ENCODE measurements at regions not wholly inside any gene's neighbourhood (a gene's known extent, or its start where the extent isn't known, plus 50 kb on each side); places are given as distances from the start of the nearest gene placed in this dataset.

DNA sequence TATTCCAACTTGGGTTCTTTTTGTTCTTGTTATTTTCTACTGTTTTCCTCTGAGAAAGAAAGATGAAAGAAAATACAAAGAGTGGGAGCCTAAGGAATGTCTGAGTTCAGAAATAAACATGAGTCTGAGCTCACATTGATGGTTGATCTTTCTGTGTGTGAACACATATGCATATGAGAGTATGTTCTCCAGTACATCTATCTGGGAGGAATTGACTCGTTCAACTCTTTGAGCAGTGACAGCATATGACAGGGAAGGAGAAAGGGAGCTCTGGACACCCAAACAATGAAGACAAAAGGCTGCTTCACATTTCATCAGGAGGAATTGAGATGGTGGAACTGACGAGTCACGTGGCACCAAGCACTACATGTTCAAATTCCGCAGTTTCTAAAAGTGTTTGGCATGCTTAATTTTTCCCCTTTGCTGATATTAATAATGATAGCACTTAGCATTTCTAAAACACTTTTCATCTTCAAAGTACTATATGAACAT, 229.8 kb upstream of the ACVR2A start:
- TF ChIP-seq, protein P1, sequence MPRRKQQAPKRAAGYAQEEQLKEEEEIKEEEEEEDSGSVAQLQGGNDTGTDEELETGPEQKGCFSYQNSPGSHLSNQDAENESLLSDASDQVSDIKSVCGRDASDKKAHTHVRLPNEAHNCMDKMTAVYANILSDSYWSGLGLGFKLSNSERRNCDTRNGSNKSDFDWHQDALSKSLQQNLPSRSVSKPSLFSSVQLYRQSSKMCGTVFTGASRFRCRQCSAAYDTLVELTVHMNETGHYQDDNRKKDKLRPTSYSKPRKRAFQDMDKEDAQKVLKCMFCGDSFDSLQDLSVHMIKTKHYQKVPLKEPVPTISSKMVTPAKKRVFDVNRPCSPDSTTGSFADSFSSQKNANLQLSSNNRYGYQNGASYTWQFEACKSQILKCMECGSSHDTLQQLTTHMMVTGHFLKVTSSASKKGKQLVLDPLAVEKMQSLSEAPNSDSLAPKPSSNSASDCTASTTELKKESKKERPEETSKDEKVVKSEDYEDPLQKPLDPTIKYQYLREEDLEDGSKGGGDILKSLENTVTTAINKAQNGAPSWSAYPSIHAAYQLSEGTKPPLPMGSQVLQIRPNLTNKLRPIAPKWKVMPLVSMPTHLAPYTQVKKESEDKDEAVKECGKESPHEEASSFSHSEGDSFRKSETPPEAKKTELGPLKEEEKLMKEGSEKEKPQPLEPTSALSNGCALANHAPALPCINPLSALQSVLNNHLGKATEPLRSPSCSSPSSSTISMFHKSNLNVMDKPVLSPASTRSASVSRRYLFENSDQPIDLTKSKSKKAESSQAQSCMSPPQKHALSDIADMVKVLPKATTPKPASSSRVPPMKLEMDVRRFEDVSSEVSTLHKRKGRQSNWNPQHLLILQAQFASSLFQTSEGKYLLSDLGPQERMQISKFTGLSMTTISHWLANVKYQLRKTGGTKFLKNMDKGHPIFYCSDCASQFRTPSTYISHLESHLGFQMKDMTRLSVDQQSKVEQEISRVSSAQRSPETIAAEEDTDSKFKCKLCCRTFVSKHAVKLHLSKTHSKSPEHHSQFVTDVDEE (CRISPR knock-in tag; IDR thresholded peaks at IDR 0.05) = no peak
- TF ChIP-seq, protein P2, sequence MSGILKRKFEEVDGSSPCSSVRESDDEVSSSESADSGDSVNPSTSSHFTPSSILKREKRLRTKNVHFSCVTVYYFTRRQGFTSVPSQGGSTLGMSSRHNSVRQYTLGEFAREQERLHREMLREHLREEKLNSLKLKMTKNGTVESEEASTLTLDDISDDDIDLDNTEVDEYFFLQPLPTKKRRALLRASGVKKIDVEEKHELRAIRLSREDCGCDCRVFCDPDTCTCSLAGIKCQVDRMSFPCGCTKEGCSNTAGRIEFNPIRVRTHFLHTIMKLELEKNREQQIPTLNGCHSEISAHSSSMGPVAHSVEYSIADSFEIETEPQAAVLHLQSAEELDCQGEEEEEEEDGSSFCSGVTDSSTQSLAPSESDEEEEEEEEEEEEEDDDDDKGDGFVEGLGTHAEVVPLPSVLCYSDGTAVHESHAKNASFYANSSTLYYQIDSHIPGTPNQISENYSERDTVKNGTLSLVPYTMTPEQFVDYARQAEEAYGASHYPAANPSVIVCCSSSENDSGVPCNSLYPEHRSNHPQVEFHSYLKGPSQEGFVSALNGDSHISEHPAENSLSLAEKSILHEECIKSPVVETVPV (CRISPR knock-in tag; IDR thresholded peaks at IDR 0.05) = no peak
- TF ChIP-seq ZNF565 (CRISPR knock-in tag; conservative IDR thresholded peaks at IDR 0.05; ENCODE audit: low read depth) = no peak
- no peak for TF ChIP-seq ZFP3 (CRISPR knock-in tag; IDR thresholded peaks at IDR 0.05)
- ATAC-seq = no peak

DNA sequence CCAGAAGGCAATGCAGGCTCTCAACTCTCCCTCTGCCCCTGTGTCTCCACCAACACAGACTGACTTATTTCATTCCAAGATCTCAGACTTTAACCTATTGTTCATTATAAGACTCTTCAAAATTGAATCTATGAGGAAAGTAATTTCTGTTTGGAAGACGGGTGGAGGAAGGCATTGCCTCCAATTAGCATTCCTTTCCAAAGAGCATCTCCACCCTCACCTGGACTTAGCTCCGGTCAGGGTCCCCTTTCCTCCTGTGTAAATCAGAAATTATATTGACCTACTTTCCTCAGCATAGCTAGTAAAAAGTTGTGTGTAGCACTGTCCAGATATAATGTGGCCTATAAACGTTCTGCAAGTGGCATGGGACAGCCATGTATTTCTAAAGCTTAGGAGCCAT, 230.4 kb upstream of the ACVR2A start:
- ATAC-seq = no peak
- TF ChIP-seq, protein P1 (CRISPR knock-in tag; IDR thresholded peaks at IDR 0.05) = no peak
- no peak for TF ChIP-seq SNAI2 (CRISPR knock-in tag; IDR thresholded peaks at IDR 0.05)
- no peak for TF ChIP-seq ZNF70 (CRISPR knock-in tag; IDR thresholded peaks at IDR 0.05)
- TF ChIP-seq PATZ1 (CRISPR knock-in tag; IDR thresholded peaks at IDR 0.05; ENCODE audit: borderline replicate concordance) = no peak

- TF ChIP-seq GLIS3 (CRISPR knock-in tag; IDR thresholded peaks at IDR 0.05) = no peak
- TF ChIP-seq, protein P2 (CRISPR knock-in tag; IDR thresholded peaks at IDR 0.05) = no peak
- no peak for ATAC-seq
Observed at GRCh38 chr2:147610496-147611040, 234.3 kb upstream of the ACVR2A start.

DNA sequence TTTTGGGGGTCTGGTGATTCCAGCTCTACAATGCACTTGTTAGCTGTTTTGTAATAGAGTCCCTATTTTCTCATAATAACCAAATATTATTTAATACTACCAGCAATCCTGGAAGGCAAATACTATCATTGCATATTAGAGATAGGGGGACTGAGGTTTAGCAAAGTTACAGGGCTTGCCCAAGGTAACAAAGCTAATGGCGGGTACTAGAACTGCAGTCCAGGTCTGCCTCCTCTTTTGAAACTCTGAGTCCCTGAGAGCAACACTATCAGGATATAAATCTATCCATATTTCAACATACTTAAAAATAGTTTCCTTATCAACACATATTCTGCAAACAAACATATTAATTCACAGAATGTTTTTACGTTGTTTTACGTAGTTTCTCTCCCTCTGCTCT, 235.5 kb upstream of the ACVR2A start:
- ATAC-seq = peak; percentile 67
- no peak for TF ChIP-seq CSDC2 (CRISPR knock-in tag; IDR thresholded peaks at IDR 0.05)
- TF ChIP-seq ZC3H10 (CRISPR knock-in tag; IDR thresholded peaks at IDR 0.05) = no peak

- no peak for ATAC-seq
- TF ChIP-seq PPARA (CRISPR knock-in tag; IDR thresholded peaks at IDR 0.05; ENCODE audit: borderline replicate concordance) (no peak), PATZ1 (CRISPR knock-in tag; IDR thresholded peaks at IDR 0.05; ENCODE audit: borderline replicate concordance) (no peak), ZNF565 (CRISPR knock-in tag; conservative IDR thresholded peaks at IDR 0.05; ENCODE audit: low read depth) (no peak), ESRRG (CRISPR knock-in tag; IDR thresholded peaks at IDR 0.05) (no peak)
Observed at GRCh38 chr2:147607379-147607778, 237.4 kb upstream of the ACVR2A start.
